NOMO-1 (cell line): ENCODE measurements at regions not wholly inside any gene's neighbourhood (a gene's known extent, or its start where the extent isn't known, plus 50 kb on each side); places are given as distances from the start of the nearest gene placed in this dataset.

Source experiments
- DNase-seq, 2 experiments: peaks; one replicate each; lab custom pipeline; 2025; ENCODE audit not compliant: unreplicated experiment in 2 of 2; lab: John Stamatoyannopoulos, UW

DNA sequence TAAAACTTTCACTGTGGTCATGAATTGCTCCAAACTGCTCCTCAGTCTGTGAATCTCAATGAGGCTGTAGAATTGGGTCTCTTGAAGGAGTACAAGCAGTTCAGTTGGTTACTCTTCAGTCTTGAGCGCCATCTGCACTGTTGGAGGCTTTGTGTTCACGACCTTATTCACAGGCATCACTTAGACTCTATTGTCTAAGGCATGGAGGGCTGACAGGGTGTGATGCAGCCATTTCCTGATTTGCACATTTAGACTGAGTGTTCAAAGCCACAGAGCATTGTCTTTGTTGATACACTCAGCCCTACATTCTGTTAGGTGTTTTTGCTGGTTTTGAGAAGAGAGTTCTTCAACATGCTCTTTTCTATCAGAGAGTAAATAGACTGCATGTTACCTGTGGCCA lies 355.9 kb upstream of the RIOK2 start:
- DNase-seq = no peak

DNA sequence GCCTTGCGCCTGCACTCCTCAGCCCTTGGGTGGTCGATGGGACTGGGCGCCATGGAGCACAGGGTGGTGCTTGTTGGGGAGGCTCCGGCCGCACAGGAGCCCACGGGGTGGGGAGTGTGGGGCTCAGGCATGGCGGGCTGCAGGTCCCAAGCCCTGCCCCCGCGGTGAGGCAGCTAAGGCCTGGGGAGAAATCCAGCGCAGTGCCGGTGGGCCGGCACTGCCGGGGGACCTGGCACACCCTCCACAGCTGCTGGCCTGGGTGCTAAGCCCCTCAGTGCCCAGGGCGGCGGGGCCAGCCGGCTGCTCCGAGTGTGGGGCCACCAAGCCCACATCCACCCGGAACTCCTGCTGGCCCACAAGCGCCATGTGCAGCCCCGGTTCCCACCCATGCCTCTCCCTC lies 358.8 kb upstream of the RIOK2 start:
- no peak for DNase-seq

DNA sequence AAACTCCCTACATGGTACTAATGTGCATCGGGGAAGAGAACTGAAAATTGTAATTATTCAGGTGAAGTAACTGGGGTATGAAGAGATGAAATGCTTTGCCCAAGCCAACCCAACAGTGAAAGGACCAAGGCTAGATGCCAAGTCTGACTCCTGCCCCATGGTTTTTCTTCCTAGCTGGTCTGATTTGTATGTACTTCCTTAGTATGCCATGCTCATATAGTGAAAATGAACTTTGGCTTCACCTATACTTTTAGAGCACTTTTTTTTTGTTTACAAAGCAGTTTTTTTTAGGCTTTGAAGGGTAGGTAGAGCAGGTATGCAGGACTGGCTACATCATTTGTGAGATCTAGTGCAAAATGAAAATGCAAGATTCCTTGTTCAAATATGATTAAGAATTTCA lies 359.4 kb upstream of the RIOK2 start:
- no peak for DNase-seq

DNA sequence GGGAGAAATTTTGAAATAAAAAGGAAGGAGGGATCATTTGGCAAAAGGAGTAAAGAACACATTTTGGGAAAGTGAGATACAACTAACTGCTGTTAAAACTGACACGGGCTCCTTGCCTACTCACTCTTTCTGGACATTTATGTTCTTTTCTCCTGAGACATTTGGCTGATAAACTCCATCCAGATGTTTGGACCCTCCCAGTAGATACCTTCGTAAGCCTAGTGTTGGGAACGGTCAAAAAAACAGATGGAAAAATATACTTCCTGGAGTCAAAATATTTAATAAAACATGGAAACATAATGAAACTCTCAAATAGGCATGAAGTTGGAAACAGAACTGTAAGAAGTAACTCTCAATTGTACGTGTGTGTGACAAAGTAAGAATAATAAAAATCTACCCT lies 360.1 kb upstream of the RIOK2 start:
- no peak for DNase-seq

DNA sequence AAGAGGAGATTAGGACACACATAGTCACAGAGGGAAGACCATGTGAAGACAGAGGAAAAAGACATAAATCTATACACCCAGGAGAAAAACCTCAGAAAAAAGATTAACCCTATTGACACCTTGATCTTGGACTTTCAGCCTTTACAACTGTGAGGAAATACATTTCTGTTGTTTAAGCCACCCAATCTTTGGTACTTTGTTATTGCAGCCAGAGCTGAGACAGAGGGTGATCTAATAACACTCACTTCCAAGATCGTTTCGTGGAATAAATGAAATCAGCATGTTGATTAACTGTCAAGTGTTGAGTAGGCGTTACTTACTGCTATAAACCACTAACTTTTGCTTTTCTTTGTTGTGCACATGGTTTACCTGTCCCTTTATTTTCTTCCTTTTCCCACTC lies 361.2 kb upstream of the RIOK2 start:
- no peak for DNase-seq

DNA sequence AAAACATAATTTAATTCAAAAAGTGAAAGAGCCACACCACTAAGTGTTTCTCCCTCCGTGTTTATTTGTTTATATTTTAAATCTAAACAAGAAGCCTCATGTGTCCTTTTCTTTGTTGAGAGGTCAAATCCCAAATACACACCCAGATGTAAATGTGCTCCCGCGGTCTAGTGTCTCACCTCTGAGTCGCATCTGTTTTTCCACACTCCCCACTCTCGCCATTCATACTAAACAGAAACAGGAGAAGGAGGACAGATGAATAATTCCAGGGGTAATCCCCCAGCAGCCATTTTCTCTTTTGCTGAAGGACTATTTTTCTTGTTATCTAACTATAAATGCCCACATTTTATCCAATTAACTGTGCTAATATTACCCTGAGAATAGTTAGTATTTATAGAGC lies 361.6 kb upstream of the RIOK2 start:
- DNase-seq = no peak

DNA sequence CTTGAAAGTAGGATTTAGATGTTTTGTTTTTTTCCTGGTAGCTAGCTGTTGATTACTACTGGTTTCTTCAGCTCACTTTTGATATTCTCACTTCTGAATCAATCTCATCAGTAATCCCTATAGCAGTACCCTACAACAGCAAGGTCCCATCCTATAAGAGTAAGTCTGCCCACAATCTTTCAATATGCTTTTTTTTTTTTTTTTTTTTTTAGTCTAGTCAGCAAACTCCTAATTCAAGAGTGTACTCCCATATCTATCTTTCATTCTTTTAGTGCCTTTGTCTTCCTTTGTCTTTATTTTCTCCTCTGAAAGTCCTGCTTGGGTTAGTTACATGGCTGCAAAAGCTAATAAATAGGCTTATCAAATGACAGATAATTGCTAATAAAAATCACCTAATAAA lies 362.4 kb upstream of the RIOK2 start:
- DNase-seq = no peak

DNA sequence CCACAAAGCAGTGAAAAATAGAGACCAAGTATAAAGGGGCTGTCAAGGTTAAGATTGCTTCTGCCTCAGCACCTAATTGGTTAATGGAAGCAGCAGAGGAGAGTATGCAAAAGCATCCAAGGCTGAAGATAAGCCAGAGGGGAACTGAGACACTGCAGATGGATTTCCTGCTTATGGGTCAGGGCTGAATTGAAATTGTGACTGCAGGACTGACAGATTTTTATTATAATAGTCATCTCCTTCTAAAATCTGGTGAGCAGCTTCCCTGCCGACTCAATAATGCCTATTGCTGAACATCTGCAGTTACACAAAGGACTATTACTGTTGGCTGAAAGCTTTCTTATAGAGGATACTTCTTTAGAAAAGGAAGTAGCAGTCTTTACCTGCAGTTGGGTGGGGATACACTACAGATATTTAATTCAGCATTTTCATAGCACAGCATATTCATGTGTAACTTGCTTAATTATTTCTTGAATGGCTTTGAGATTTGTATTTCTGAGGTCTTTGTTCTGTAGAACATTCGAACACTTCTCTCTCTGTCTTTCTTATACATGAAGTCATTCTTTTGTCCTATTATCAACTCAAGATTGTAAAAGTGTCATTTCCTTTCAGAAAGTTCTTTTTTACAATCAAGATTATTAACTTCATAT lies 363.0 kb upstream of the RIOK2 start:
- DNase-seq = no peak

DNA sequence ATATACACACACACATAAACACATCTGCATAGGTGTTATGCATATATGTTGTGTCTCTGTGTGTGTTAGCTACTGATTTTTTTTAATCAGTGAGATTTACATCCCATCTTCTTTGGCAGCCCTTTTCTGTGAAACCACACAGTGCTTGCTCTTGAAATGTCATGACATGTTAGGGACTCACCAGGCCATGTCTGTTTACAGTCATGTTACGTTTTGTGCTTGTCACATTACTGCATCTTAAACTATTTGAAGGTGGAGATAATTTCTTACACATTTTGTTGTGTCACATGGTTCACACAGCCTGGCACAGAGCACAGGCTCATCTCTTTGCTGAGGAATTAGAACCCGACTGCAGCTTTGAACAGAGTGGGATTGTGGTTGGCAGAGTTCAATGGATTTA lies 364.4 kb upstream of the RIOK2 start:
- no peak for DNase-seq

DNA sequence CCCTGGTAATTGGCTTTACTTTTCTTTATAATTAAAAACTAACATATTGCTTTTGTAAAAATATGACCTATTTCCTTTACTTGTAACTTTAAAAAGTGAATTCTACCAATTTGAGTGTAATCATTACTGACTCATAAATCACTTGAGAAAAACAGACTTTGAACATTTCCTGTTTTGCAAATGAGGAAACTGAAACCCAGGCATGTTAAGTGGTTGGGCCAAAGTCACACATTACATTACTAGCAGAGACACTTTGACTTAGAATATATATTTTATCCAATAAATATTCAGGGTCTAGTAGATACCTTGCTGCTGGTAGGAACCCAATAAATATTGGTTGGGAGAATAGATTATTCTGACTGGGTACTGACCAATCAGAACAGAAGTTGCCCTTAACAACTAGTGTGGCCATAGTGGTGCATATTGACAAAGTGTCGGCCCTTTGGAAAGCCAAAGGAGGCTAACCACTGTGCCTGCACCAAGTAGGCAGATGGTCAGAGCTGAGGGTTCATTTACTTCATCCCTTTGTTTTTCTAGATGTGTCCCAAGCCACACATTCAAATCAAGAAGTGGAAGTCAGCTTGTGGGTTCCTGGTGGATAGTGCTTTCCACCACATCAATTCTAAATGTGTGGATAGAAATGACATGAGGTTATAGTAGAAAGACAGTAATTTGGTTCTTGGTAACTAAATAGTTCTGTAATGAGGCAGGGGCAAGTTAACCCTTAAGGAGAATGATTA lies 365.1 kb upstream of the RIOK2 start:
- DNase-seq = peak; percentile 66 to 92

DNA sequence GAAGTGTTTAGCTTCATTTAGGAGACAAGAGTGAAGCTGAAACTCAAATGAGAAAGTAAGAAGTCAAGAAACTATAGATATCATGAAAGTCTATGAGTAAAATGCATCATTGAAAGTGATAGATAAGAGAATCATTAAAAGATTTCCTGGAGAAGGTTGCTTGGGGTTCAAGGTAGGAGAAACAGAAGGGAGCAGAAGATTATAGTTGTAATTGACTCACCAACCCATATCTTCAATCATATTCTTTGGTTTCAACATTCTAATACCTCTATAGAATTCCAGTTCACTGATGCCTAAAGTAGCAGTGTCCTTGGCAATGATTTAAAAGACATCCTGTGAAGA lies 365.7 kb upstream of the RIOK2 start:
- DNase-seq = no peak

DNA sequence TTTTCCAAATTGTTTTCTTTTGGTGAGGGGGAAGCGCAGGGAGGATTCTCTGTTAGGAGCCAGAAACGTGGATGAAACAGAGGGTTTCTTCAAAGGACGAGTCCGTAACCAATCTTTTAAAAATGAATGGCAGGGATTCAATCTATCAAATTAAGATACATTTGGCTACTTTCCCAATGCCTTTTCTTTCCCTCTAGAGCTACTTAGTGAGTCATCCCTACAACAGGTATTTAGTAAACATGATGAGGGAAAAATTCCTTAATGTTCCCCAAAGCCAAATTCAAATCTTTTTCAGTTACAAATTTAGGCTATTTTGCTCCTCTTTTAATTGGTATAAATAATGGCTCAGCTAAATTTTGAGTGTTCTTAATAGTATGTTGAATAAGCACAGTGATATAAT lies 366.4 kb upstream of the RIOK2 start:
- DNase-seq = no peak

DNA sequence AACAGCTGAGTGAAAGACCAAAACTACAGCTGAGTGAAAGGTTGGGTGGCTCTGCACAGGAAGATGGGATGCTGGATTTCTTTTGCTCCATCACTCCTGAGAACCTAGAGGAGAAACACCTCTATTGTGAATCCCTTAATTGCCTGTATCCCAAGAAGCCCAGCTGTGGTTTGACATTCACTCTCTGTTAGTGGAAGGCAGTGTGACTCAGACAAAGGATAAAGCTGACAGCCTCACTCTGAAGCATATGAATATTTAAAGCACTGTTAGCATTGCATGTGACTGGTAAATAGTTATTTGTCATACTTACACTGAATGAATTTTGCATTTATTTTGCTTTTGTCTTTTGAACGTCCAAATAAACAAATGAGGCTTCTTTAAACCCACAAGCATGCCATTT lies 367.1 kb upstream of the RIOK2 start:
- DNase-seq = no peak

DNA sequence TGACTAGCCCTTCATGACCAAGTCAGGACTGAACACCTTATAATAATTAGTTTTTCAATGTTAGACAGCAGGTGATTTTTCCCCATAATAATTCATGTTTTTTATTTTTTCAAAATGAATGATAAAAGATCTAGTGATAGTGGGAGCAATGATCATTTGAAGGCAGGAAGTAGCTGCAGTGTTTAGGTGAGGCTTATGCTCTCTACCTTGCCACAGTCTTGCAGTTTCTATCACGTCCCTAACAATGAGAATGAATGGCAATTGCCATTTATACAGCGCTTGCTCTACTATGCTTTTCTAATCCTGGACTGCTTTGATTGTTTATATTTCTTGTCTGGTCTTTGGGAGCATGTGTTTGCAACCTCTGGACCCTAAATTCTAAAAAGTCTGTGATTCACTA lies 367.8 kb upstream of the RIOK2 start:
- DNase-seq = no peak

DNA sequence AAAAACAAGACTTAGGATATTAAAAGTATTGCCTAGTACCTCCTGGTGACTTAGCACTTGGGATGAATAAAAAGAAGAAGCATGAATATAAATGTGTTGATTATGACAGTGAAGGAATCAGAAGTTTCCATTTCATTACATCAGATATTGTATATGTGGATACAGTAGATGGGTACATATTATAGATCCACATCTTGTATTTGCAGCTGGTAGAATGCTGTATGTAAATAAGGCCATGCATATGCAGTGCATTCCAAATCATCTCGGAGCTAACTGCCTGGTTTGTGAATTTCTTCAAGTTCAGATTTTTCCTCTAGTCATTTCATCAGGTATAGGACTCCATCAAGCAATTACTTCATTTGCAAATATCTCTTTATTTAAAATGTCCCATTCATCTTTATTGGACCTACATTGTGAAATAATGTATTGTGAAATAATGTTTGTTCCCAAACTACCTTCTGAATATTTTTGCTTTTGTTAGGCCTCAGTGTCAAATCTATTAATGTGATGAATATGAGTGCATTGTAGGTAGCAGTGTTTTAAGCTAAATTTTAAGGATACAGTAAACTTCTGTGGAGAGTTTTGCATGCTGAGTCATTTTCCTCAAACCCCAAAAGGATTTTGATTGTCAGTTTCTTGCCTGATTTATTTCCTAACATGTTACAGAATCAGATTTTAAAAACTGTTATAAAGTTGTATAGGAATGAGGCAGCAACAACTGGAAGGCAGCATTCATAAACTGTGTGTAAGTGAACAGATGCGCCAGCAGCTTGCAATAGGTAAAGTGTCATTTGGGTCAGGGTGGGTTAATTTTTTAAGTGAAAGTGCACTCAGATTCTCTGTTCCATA lies 370.8 kb upstream of the RIOK2 start:
- no peak for DNase-seq

DNA sequence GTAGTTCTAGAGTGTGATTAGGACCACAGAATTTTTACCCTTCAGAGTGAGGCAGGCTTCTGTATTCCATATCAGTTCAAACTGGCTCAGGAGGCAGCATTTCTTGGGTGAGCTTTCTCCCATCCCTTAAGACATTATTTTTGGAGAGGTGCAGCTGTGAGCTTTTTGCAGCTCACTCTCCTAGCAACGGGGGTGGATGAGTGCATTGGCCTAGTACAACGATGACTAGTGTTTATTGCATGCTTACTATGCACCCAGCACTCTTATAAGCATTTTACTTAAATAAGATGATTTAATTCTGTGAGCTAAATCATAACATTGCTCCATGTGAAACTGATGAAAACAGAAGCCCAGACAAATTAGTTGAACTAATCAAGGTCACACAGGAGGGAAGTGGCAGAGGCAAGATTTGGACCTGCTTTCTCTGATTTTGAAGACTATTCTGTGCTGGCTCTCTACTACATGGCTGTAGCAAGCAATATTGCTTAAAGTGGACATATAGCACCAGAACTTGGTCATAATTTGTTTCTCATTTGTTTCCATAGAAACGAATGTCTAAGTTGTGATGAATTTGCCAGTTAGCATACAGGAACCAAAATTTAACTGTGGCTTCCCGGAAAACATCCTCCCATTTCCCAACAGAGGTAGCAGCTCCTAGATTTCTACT lies 372.1 kb upstream of the RIOK2 start:
- DNase-seq = no peak

DNA sequence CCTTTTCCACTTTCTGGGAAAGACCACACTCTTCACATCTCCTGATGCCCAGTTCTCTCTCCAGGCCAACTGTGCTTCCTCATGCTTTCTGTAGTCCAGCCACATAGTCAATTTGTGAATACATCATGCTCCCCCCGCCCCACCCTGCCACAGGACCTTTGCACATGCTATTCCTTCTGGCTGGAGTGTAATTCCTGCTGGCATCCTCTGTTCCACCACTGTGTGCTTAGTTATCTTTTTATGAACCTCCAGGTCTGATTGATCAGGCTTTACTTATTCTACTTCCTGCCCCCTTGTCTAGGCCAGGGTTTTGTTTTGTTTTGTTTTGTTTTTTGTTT lies 372.6 kb upstream of the RIOK2 start:
- DNase-seq = no peak

DNA sequence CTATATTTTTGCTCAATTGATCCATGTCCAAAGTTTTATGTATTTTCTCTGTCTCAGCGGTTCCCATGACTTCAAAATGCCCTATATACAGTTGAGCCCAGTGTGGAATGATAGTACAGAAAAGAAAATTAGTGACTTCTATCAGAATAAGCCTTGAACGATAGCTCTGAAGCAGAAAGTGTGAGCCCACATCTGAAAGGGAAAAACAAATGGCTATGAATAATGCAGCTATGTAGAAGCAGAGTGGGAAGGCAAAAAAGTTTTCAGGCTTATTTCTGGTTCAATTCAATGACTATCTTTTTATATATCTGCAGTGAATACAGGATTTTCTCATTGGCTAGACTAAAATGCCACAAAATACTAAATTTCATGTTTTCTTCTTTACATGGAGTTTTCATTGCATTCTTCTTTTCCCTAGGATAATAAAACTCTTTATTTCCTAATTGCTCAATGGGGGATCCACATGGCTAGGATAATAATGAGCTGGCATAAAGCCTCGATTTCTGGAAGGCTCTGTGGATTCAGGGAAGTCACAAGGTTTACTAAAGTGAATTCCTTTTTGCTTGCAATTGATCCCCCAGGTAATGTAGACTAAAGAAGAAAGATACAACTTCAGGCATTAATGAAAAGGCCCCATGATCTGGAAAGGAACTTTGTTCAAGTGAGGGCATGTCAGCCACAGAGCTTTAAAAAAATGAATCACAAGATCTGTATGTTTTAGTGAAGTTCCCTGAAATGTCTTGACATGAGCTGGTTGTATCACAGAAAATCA lies 377.0 kb upstream of the RIOK2 start:
- no peak for DNase-seq

DNA sequence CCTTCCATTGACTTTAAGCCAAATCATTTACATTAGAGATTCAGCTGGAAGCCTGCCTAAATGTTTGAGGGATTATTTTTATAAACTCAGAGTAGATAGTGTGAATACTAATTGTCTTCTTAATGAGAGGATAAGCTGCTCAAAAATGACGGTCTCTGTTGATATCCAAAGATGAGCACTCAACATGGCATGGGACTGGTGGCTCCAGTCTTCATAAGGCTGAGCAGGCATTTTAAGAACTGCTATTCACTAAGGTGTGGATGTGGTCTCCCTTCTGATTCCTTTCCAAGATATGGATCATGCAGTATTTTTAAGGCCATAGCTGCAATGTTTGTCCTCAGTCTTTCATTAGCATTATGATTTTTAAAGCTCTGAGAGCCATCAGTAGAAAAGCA lies 377.5 kb upstream of the RIOK2 start:
- no peak for DNase-seq

DNA sequence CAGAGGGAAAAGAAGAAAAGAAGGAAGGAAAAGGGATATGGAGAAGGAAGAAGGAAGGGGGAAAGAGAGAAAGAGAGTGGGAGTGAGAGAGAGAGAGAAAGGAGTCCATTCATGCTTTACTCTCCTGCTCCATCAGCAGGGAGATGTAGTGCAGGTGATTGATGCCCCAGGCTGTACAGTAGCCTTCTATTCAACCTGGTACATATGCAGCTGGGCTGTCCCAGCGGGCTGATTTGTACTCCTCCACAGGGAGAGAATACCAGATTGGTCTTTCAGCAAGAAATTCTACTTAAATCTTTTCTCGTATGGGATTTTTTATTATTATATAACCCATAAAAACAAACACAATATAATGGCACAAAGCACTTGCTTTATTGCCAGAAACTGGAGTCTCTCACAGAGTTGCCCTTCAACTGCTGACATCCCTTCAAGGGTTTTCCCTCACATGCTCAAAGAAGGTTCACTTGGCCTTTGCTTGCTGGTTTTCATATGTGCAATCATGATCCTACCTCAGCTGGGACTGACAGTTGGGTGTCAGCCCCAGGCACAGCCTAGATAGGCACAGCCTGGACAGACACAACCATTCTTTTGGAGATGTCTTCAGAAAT lies 380.1 kb upstream of the RIOK2 start:
- DNase-seq = no peak
